Endothelial cell of umbilical vein (primary cell): ENCODE measurements at regions not wholly inside any gene's neighbourhood (a gene's known extent, or its start where the extent isn't known, plus 50 kb on each side); places are given as distances from the start of the nearest gene placed in this dataset.

Source experiments
- BruUV-seq: library from RNA; stranded (reverse); fragments of 400-500 nt; replicated peaks from 2 replicates; lab custom pipeline; 2021; lab: Mats Ljungman, UMichigan
- CTCF ChIA-PET: fragments of 300-600, 350-600 bp; sonication (Branson Sonifier 250); formaldehyde crosslinking; loops from one replicate; lab custom pipeline; 2021; ENCODE audit warnings: antibody characterized with exemption, inconsistent platforms; lab: Charles Lee
- POLR2A ChIA-PET: fragments of 300-600, 350-600 bp; sonication (Branson Sonifier 250); formaldehyde crosslinking; loops from one replicate; lab custom pipeline; 2021; ENCODE audit warnings: antibody characterized with exemption, inconsistent platforms; lab: Charles Lee
- DNase-seq: peaks from one replicate; pipeline ENCODE4 v3.0.0-alpha.2; 2011; ENCODE audit warnings: low read depth, low spot score
- FAIRE-seq: peaks from 2 replicates; lab custom pipeline; 2011; peaks lifted over from hg19 to GRCh38; lab: Jason Lieb, UNC
- H2AFZ ChIP-seq: 2 replicates; pipeline ENCODE4 v1.6.0; 2012; ENCODE audit warnings: low read depth, low read length, control low read depth, inconsistent platforms
- H3K27ac ChIP-seq: 2 replicates; pipeline ENCODE4 v1.5.1; 2011; ENCODE audit warnings: low read depth, mild to moderate bottlenecking, control low read depth, low read length, moderate library complexity; ENCODE audit not compliant: insufficient read depth
- H3K27me3 ChIP-seq, 2 experiments: 2 replicates each; pipeline versions ENCODE4 v1.6.0 to v1.6.1; 2011; ENCODE audit warnings: low read length in 2 of 2, mixed read lengths in 1 of 2; ENCODE audit not compliant: control insufficient read depth in 2 of 2, insufficient read depth in 2 of 2
- H3K36me3 ChIP-seq, 2 experiments: 2 replicates in 1 of 2; 3 replicates in 1 of 2; pipeline ENCODE4 v1.5.1; 2011; ENCODE audit warnings: low read length in 2 of 2, mild to moderate bottlenecking in 1 of 2, moderate library complexity in 1 of 2; ENCODE audit not compliant: control insufficient read depth in 2 of 2, insufficient read depth in 2 of 2; ENCODE audit errors: extremely low read depth in 1 of 2
- H3K4me1 ChIP-seq: 3 replicates; pipeline ENCODE4 v1.5.1; 2011; ENCODE audit warnings: mild to moderate bottlenecking, low read length; ENCODE audit not compliant: control insufficient read depth, insufficient read depth; ENCODE audit errors: extremely low read depth
- H3K4me2 ChIP-seq: 2 replicates; pipeline ENCODE4 v1.6.1; 2011; ENCODE audit warnings: low read length, control low read depth, mixed read lengths; ENCODE audit not compliant: insufficient read depth
- H3K4me3 ChIP-seq, 3 experiments: fragments of 200-600 bp in 1 of 3; sonication (generic), shearing (Covaris generic) in 1 of 3; replicated peaks in 1 of 3; 2 replicates each; pipeline ENCODE4 v1.5.1; 2011 to 2016; ENCODE audit warnings: control low read depth in 3 of 3, low read length in 3 of 3, mild to moderate bottlenecking in 2 of 3, inconsistent platforms in 1 of 3, low read depth in 1 of 3, moderate library complexity in 1 of 3; ENCODE audit not compliant: insufficient read depth in 1 of 3
- H3K79me2 ChIP-seq: 2 replicates; pipeline ENCODE4 v1.6.0; 2012; ENCODE audit warnings: low read length, inconsistent platforms; ENCODE audit not compliant: control insufficient read depth, insufficient read depth
- H3K9ac ChIP-seq: replicated peaks from 2 replicates; pipeline ENCODE3; 2011; ENCODE audit warnings: low read length, control low read depth; ENCODE audit not compliant: insufficient read depth; ENCODE audit errors: extremely low read depth
- H3K9me1 ChIP-seq: replicated peaks from 3 replicates; pipeline ENCODE4 v1.6.0; 2011; ENCODE audit warnings: mild to moderate bottlenecking, low read length; ENCODE audit not compliant: control insufficient read depth, insufficient read depth; ENCODE audit errors: extremely low read depth
- H3K9me3 ChIP-seq: replicated peaks from 2 replicates; pipeline ENCODE4 v1.5.1; 2012; ENCODE audit warnings: low read length, inconsistent platforms; ENCODE audit not compliant: control insufficient read depth, insufficient read depth
- H4K20me1 ChIP-seq: replicated peaks from 2 replicates; pipeline ENCODE3; 2011; ENCODE audit warnings: mild to moderate bottlenecking, low read length; ENCODE audit not compliant: control insufficient read depth, insufficient read depth; ENCODE audit errors: extremely low read depth
- FOS ChIP-seq: IDR thresholded peaks from 2 replicates; pipeline ENCODE4 v1.6.1; 2011; ENCODE audit warnings: mild to moderate bottlenecking, low read length, moderate library complexity, borderline replicate concordance; ENCODE audit not compliant: insufficient read depth
- GATA2 ChIP-seq: IDR thresholded peaks from 2 replicates; pipeline ENCODE4 v1.7.0; 2011; ENCODE audit warnings: low read depth, mild to moderate bottlenecking, moderate library complexity, mixed read lengths, low read length; ENCODE audit not compliant: insufficient read length, insufficient read depth
- JUN ChIP-seq: IDR thresholded peaks from 2 replicates; pipeline ENCODE4 v1.6.1; 2011; ENCODE audit warnings: borderline replicate concordance, low read depth; ENCODE audit not compliant: insufficient read length, insufficient read depth
- MYC ChIP-seq: IDR thresholded peaks from one replicate; pipeline ENCODE4 v1.6.1; 2011; ENCODE audit warnings: mild to moderate bottlenecking, low read depth, low read length
- POLR2A ChIP-seq: IDR thresholded peaks from 2 replicates; pipeline ENCODE4 v1.6.1; 2012; ENCODE audit warnings: low read depth, mild to moderate bottlenecking, control low read depth, low read length
- POLR2AphosphoS5 ChIP-seq: IDR thresholded peaks from 2 replicates; pipeline ENCODE4 v1.6.1; 2012; ENCODE audit warnings: low read depth, mild to moderate bottlenecking, control low read depth, low read length, moderate library complexity; ENCODE audit not compliant: insufficient read depth
- dilution Hi-C: fragments of 300-500 bp; cut with MboI; formaldehyde crosslinking; loops from one replicate; pipeline ENCODE4 v1.15.0; 2019; ENCODE audit warnings: low sequenced_read_pairs; ENCODE audit not compliant: extremely low pct_ligation_motif_present
- intact Hi-C: fragments of 100-400 bp; cut with micrococcal nuclease; formaldehyde crosslinking; loops from one replicate; pipeline ENCODE4 v1.10.0; 2022
- TF ChIP-seq, protein P1 (sequence below), 2 donors: IDR thresholded peaks; 1 replicate in 1 of 2; 2 replicates in 1 of 2; pipeline ENCODE4 v1.5.1; 2011; ENCODE audit warnings: low read length in 2 of 2, mild to moderate bottlenecking in 2 of 2, moderate library complexity in 2 of 2, control low read depth in 1 of 2, inconsistent platforms in 1 of 2, low read depth in 1 of 2; ENCODE audit not compliant: insufficient read depth in 1 of 2; ENCODE audit errors: extremely low read depth in 1 of 2
- TF ChIP-seq, protein P2 (sequence below): IDR thresholded peaks from 2 replicates; pipeline ENCODE4 v1.6.1; 2011; ENCODE audit not compliant: insufficient read depth, insufficient read length

- H3K79me2 ChIP-seq, result no peaks in the 10 kb centered on the region
Measured at GRCh38 chr9:115814081-115814480, 339.5 kb upstream of the PAPPA start.

More at GRCh38 chr9:115814081-115814480, 339.5 kb upstream of the PAPPA start:
- intact Hi-C loops, result no loop called here
- Histone ChIP-seq H4K20me1 (no peaks in the 10 kb centered on the region), H3K27me3 (no peaks in the 10 kb centered on the region), H3K9me1 (no peaks in the 10 kb centered on the region), H3K27ac (no peak overlapping the region), H3K36me3 (no peaks in the 10 kb centered on the region), H3K4me2 (no peak overlapping the region), H2AFZ (no peak overlapping the region), H3K4me1 (no peaks in the 10 kb centered on the region), H3K9ac (no peak overlapping the region), H3K4me3 (no peak overlapping the region), H3K9me3 (peaks cover 2% of the 10 kb centered on the region)
- POLR2A ChIA-PET, result no interaction called here
- DNase-seq (no peak), FAIRE-seq (no peak)
- TF ChIP-seq FOS (no peak), GATA2 (no peak), JUN (no peak), MYC (no peak), POLR2A (no peak), POLR2AphosphoS5 (no peak)
- TF ChIP-seq, protein P1, sequence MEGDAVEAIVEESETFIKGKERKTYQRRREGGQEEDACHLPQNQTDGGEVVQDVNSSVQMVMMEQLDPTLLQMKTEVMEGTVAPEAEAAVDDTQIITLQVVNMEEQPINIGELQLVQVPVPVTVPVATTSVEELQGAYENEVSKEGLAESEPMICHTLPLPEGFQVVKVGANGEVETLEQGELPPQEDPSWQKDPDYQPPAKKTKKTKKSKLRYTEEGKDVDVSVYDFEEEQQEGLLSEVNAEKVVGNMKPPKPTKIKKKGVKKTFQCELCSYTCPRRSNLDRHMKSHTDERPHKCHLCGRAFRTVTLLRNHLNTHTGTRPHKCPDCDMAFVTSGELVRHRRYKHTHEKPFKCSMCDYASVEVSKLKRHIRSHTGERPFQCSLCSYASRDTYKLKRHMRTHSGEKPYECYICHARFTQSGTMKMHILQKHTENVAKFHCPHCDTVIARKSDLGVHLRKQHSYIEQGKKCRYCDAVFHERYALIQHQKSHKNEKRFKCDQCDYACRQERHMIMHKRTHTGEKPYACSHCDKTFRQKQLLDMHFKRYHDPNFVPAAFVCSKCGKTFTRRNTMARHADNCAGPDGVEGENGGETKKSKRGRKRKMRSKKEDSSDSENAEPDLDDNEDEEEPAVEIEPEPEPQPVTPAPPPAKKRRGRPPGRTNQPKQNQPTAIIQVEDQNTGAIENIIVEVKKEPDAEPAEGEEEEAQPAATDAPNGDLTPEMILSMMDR (IDR thresholded peaks at IDR 0.05; ENCODE audit: extremely low read depth in 1 of 2, insufficient read depth in 1 of 2, low read depth in 1 of 2, low read length in 2 of 2), result no peak
- TF ChIP-seq, protein P2, sequence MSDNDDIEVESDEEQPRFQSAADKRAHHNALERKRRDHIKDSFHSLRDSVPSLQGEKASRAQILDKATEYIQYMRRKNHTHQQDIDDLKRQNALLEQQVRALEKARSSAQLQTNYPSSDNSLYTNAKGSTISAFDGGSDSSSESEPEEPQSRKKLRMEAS, result no peak
- dilution Hi-C loops, result no loop called here
- no TSS peak for BruUV-seq
- CTCF ChIA-PET, result no interaction called here
